OCI-LY1 (cell line): ENCODE measurements at regions not wholly inside any gene's neighbourhood (a gene's known extent, or its start where the extent isn't known, plus 50 kb on each side); places are given as distances from the start of the nearest gene placed in this dataset.

Experiments used
- H2AFZ ChIP-seq: fragments of 200-600 bp; sonication (generic), shearing (Covaris generic); 2 replicates; pipeline ENCODE4 v1.6.0; 2014; ENCODE audit warnings: antibody characterized with exemption, mild to moderate bottlenecking, low read length
- H3F3A ChIP-seq: fragments of 200-600 bp; sonication (generic), shearing (Covaris generic); 2 replicates; pipeline ENCODE4 v1.6.0; 2014; ENCODE audit warnings: mild to moderate bottlenecking, antibody characterized with exemption, low read length, moderate library complexity; ENCODE audit not compliant: insufficient read depth
- H3K27ac ChIP-seq: fragments of 200-600 bp; sonication (generic); 2 replicates; pipeline ENCODE4 v1.5.1; 2014; ENCODE audit warnings: low read length, mixed run types, mild to moderate bottlenecking, low read depth; ENCODE audit not compliant: poor library complexity, severe bottlenecking
- H3K27me3 ChIP-seq: fragments of 200-600 bp; sonication (generic); 2 replicates; pipeline ENCODE4 v1.6.0; 2014; ENCODE audit warnings: antibody characterized with exemption, mild to moderate bottlenecking, low read length, moderate library complexity; ENCODE audit not compliant: insufficient read depth
- H3K36me3 ChIP-seq: fragments of 200-600 bp; sonication (generic); 2 replicates; pipeline ENCODE4 v1.6.1; 2014; ENCODE audit warnings: mild to moderate bottlenecking, antibody characterized with exemption, low read length, moderate library complexity, mixed read lengths; ENCODE audit not compliant: insufficient read depth
- H3K4me1 ChIP-seq: fragments of 200-600 bp; sonication (generic); 2 replicates; pipeline ENCODE4 v1.5.1; 2014; ENCODE audit warnings: mild to moderate bottlenecking, low read length, moderate library complexity; ENCODE audit not compliant: insufficient read depth, severe bottlenecking
- H3K4me2 ChIP-seq: fragments of 200-600 bp; sonication (generic), shearing (Covaris generic); 2 replicates; pipeline ENCODE4 v1.6.1; 2014; ENCODE audit warnings: low read length
- H3K4me3 ChIP-seq: fragments of 200-600 bp; sonication (generic); 2 replicates; pipeline ENCODE4 v1.5.1; 2014; ENCODE audit warnings: low read length, low read depth, mild to moderate bottlenecking, mixed read lengths; ENCODE audit not compliant: poor library complexity, severe bottlenecking
- H3K79me2 ChIP-seq: fragments of 200-600 bp; shearing (Covaris generic); 2 replicates; pipeline ENCODE4 v1.6.1; 2016; ENCODE audit warnings: mixed run types, low read length, mixed read lengths; ENCODE audit not compliant: insufficient read depth
- H3K9ac ChIP-seq: fragments of 200-600 bp; sonication (generic), shearing (Covaris generic); 2 replicates; pipeline ENCODE4 v1.6.1; 2014; ENCODE audit warnings: mild to moderate bottlenecking, low read length, mixed read lengths
- H3K9me2 ChIP-seq: fragments of 200-600 bp; sonication (generic), shearing (Covaris generic); 2 replicates; pipeline ENCODE4 v1.6.1; 2014; ENCODE audit warnings: low read depth, mild to moderate bottlenecking, low read length, mixed read lengths
- H3K9me3 ChIP-seq: fragments of 200-600 bp; shearing (Covaris generic); 2 replicates; pipeline ENCODE4 v1.6.1; 2014; ENCODE audit warnings: low read length, mixed read lengths
- H4K20me1 ChIP-seq: fragments of 200-600 bp; sonication (generic), shearing (Covaris generic); 2 replicates; pipeline ENCODE4 v1.6.0; 2016; ENCODE audit warnings: mild to moderate bottlenecking, low read length; ENCODE audit not compliant: insufficient read depth
- CTCF ChIP-seq: fragments of 200-600 bp; sonication (generic), shearing (Covaris generic); IDR thresholded peaks from 2 replicates; pipeline ENCODE4 v1.5.1; 2017; ENCODE audit warnings: mild to moderate bottlenecking, antibody characterized with exemption, low read length, moderate library complexity, mixed read lengths
- EZH2 ChIP-seq: fragments of 200-600 bp; sonication (generic), shearing (Covaris generic); IDR thresholded peaks from 2 replicates; pipeline ENCODE4 v1.8.0; 2017; ENCODE audit warnings: borderline replicate concordance, mixed run types, mild to moderate bottlenecking, antibody characterized with exemption, low read length, moderate library complexity, mixed read lengths

GRCh38 chr3:87867001-87867400 is 191.8 kb downstream of the CGGBP1 start:
- Histone ChIP-seq H3K9me2 (no peaks in the 10 kb centered on the region), H2AFZ (no peak overlapping the region), H3K9ac (no peak overlapping the region), H4K20me1 (no peaks in the 10 kb centered on the region), H3K4me2 (no peak overlapping the region), H3K9me3 (no peaks in the 10 kb centered on the region), H3K27me3 (no peaks in the 10 kb centered on the region), H3K27ac (no peak overlapping the region), H3K79me2 (no peaks in the 10 kb centered on the region), H3F3A (no peaks in the 10 kb centered on the region), H3K4me3 (no peak overlapping the region), H3K4me1 (no peaks in the 10 kb centered on the region), H3K36me3 (no peaks in the 10 kb centered on the region)
- TF ChIP-seq CTCF, result no peak

GRCh38 chr3:87856126-87856525 is 202.7 kb downstream of the CGGBP1 start:
- no peak overlapping the region for H3K9ac ChIP-seq
- no peaks in the 10 kb centered on the region for H3K79me2 ChIP-seq
- H3K9me2 ChIP-seq, result no peaks in the 10 kb centered on the region
- H3K9me3 ChIP-seq, result no peaks in the 10 kb centered on the region
- H3K4me1 ChIP-seq, result no peaks in the 10 kb centered on the region
- H3K4me2 ChIP-seq, result no peak overlapping the region
- TF ChIP-seq CTCF (no peak), EZH2 (no peak)
- H3K27ac ChIP-seq, result no peak overlapping the region
- no peaks in the 10 kb centered on the region for H3K27me3 ChIP-seq
- no peak overlapping the region for H3K4me3 ChIP-seq
- H2AFZ ChIP-seq, result no peak overlapping the region
- H3F3A ChIP-seq, result no peaks in the 10 kb centered on the region
- H3K36me3 ChIP-seq, result no peaks in the 10 kb centered on the region
- no peaks in the 10 kb centered on the region for H4K20me1 ChIP-seq

GRCh38 chr3:87855616-87856015 is 203.2 kb downstream of the CGGBP1 start:
- Histone ChIP-seq H4K20me1 (no peaks in the 10 kb centered on the region), H3K36me3 (no peaks in the 10 kb centered on the region), H3K4me2 (no peak overlapping the region), H3K4me3 (no peak overlapping the region), H3K9ac (no peak overlapping the region), H2AFZ (no peak overlapping the region), H3K9me3 (no peaks in the 10 kb centered on the region), H3F3A (no peaks in the 10 kb centered on the region), H3K9me2 (no peaks in the 10 kb centered on the region), H3K4me1 (no peaks in the 10 kb centered on the region), H3K27me3 (no peaks in the 10 kb centered on the region), H3K27ac (no peak overlapping the region), H3K79me2 (no peaks in the 10 kb centered on the region)
- TF ChIP-seq CTCF (no peak), EZH2 (no peak)
